Spleen (tissue), 7 donors: ENCODE measurements at regions not wholly inside any gene's neighbourhood (a gene's known extent, or its start where the extent isn't known, plus 50 kb on each side); places are given as distances from the start of the nearest gene placed in this dataset.

Source experiments
- POLR2A ChIP-seq, 3 donors: fragments of 450-650 bp; IDR thresholded peaks; one replicate each; pipeline ENCODE4 v1.5.1; 2017; ENCODE audit warnings: antibody characterized with exemption in 3 of 3, mild to moderate bottlenecking in 1 of 3
- TF ChIP-seq, protein P1 (sequence below), 11 experiments: fragments of 200-600 bp in 7 of 11; fragments of 450-650 bp in 4 of 11; sonication (generic) in 4 of 11; IDR thresholded peaks in 8 of 11; conservative IDR thresholded peaks in 3 of 11; 1 replicate in 7 of 11; 2 replicates in 4 of 11; pipeline versions ENCODE4 v1.4.0 to v1.8.0; 2016 to 2021; ENCODE audit warnings: antibody characterized with exemption in 11 of 11, inconsistent platforms in 4 of 11, mild to moderate bottlenecking in 1 of 11
- donor health status: DM: no; HTN: no; CAD: no; lungs with moderate emphysema.
- donor health status: DM: no; HTN: no; CAD: no.
- donor health status: DM: no; HTN: no; CAD: no.

- TF ChIP-seq, protein P1, sequence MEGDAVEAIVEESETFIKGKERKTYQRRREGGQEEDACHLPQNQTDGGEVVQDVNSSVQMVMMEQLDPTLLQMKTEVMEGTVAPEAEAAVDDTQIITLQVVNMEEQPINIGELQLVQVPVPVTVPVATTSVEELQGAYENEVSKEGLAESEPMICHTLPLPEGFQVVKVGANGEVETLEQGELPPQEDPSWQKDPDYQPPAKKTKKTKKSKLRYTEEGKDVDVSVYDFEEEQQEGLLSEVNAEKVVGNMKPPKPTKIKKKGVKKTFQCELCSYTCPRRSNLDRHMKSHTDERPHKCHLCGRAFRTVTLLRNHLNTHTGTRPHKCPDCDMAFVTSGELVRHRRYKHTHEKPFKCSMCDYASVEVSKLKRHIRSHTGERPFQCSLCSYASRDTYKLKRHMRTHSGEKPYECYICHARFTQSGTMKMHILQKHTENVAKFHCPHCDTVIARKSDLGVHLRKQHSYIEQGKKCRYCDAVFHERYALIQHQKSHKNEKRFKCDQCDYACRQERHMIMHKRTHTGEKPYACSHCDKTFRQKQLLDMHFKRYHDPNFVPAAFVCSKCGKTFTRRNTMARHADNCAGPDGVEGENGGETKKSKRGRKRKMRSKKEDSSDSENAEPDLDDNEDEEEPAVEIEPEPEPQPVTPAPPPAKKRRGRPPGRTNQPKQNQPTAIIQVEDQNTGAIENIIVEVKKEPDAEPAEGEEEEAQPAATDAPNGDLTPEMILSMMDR (IDR thresholded peaks at IDR 0.05 in 8 of 11, conservative IDR thresholded peaks at IDR 0.05 in 3 of 11), result no peak
- TF ChIP-seq POLR2A (IDR thresholded peaks at IDR 0.05), result no peak
These were observed 950.7 kb upstream of the FANCL start for GRCh38 chr2:59191781-59192180.
